CD4-positive, alpha-beta T cell treated with Interleukin-15 for 4 hours (primary cell): ENCODE measurements at regions not wholly inside any gene's neighbourhood (a gene's known extent, or its start where the extent isn't known, plus 50 kb on each side); places are given as distances from the start of the nearest gene placed in this dataset.
"Not testable (repeated sequence)": the region's sequence is repeated elsewhere in the genome, so short reads cannot be mapped to it uniquely, and the experiment has no call there.

Experiments used
- DNase-seq: peaks from one replicate; pipeline ENCODE4 v3.0.0-alpha.2; 2020; ENCODE audit warnings: low spot score

GRCh38 chr4:103996637-103997036 lies 276.9 kb upstream of the TACR3 start:
- no peak for DNase-seq

DNA sequence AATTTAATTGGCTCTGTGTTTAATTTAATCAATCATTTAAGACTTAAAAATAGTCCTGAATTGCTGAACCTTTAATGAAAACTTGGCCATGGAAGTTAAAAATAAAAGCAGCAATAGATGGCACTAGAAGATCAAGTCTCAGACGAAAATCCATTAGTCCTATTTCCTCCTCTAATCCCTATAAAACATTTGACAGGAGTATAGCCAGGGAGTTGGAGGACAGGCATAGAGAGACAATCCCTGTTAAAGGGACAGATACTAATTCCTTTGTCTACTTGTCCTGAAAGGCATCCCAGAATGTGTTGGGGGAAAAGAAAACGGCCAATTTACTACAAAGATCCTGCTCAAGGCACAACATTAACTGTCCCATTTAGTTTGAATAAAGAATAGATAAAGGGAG lies 276.3 kb upstream of the TACR3 start:
- DNase-seq = no peak

GRCh38 chr4:103994059-103994458 lies 274.3 kb upstream of the TACR3 start:
- no peak for DNase-seq

- no peak for DNase-seq
These were observed 262.7 kb upstream of the TACR3 start for GRCh38 chr4:103982454-103982853.

DNA sequence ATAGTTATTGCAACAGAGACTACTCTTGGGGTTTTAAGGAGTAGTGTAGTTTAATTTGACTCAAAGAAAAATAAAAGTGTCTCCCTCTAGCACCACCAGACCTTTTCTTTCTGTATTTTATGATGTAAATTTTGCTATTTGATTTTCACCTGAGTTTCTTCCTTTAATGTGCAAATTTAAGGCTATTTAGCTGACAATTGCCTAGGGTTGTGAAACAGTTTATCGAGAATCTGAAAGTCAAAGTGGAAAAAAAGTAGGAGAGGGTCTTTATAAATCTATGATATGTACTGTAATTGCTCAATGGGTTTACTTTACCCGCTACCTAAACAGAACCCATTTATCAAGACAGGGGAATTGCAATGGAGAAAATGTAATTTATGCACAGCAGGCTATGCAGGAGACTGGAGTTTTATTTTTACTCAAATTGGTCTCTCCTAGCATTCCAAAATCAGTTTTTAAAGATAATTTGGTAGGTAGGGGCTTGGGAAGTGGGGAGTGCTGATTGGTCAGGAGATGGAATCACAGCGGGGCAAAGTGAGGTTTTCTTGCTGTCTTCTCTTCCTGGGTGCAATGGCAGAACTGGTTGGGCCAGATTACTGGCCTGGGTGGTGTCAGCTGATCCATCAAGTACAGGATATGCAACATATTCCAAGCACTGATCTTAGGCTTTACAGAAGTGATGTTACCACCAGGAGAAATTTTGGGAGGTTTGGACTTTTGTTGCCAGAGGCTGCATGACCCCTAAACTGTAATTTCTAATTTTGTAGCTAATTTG lies 228.6 kb upstream of the TACR3 start:
- DNase-seq = no peak

DNA sequence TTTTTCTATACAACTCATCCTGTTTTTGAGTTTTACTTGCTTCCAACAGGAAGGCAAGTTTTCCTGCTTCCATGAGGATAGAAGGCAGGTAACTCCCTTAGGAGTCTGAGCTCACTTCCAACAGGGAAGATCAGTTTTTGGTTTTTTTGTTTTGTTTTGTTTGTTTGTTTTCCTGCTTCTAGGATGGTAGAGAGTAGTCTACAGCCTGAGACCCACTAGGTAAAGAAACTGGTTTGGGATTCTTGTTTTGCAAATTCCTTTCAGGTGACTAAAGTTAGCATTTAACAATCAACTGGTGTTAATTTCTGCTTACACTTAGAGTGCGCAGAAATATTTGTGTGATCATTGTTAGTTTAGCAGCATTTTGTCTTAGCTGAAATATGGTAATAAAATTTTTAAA lies 227.8 kb upstream of the TACR3 start:
- no peak for DNase-seq

GRCh38 chr4:103946621-103947268 lies 227.0 kb upstream of the TACR3 start:
- not testable (repeated sequence) for DNase-seq

GRCh38 chr4:103938488-103938887 lies 218.7 kb upstream of the TACR3 start:
- no peak for DNase-seq

GRCh38 chr4:103936653-103937145 lies 216.9 kb upstream of the TACR3 start:
- no peak for DNase-seq

- DNase-seq = peak; percentile 44
These were observed 214.5 kb upstream of the TACR3 start for GRCh38 chr4:103934178-103934789.

GRCh38 chr4:103928370-103928769 lies 208.6 kb upstream of the TACR3 start:
- DNase-seq = no peak

DNA sequence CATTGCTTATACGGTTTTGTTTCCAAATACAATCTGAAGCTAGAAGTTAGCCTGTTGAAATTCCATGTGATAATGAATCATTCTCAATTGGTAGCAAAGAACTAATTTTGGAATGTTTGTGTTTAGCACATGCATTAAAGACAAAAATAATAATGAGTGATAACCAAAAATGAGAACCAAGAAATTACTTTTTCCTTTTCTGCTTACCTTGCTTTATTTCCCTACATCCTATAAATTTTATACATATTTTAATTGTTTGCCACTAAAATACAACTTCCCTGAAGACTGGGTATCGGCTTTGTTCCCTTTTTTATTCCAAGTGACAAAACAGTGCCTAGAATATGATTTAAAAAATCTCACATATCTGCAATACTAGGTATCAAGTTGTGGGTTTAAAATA lies 203.8 kb upstream of the TACR3 start:
- DNase-seq = no peak

- DNase-seq = no peak
These were observed 198.4 kb upstream of the TACR3 start for GRCh38 chr4:103918214-103918613.

DNA sequence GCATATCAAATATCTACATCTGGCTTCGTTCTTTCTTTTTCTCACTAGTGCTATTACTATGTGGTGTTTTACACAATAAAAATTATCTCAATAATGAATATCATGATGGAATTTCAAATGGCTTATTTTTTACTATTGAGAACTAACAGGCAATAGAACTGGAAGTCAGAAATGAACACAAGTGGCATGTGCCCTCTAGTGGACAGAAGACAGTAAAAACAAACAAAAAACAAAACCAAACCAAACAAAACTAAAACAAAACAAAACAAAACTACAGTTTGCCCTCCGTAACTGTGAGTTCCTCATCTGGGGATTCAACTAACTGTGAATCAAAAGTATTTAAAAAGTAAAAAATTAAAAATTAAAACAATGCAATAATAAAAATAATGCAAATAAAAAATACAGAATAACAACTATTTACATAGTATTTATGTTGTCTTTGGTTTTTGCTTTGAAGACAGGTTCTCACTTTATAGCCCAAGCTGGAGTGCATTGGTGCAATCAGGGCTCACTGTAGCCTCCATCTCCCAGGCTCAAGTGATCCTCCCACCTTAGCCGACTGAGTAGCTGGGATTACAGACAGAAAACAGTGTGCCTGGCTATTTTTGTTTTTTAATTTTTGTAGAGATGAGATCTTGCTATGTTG lies 195.6 kb upstream of the TACR3 start:
- DNase-seq = no peak

DNA sequence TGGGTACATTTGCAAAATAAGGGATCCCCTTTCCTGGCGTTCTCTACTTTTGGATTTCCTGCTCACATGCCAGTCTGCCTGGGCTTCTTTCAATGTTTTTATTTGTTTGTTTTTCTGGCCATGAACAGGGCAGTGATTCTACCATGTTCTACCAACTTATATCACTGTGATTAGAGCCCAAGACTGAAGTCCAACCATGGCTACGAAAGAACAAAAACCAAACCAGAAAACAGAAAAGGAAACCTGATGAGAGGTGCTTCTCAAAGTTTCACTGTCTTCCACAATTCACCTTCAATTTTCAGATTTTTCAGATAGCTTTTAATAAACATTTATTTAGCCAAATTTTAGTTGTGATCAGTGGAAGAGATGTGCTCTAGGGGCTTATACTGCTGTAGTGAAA lies 187.6 kb upstream of the TACR3 start:
- no peak for DNase-seq

GRCh38 chr4:103904123-103904522 lies 184.3 kb upstream of the TACR3 start:
- no peak for DNase-seq

DNA sequence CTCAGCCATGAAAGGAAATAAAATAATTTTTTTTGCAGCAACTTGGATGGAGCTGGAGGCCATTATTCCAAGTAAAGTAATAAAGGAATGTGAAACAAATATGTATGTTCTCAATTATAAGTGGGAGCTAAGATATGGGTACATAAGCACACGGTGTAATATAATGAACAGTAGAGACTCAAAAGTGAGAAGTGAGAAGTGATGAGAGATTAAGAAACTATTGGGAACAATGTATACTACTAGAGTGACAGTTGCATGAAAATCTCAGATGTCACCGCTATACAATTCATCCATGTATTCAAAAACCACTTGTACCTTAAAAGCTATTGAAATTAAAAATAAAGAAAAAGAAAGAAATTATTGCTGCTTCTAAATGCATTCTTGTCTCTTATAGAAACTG lies 182.9 kb upstream of the TACR3 start:
- DNase-seq = no peak

GRCh38 chr4:103895876-103896465 lies 176.2 kb upstream of the TACR3 start:
- DNase-seq = no peak

- no peak for DNase-seq
These were observed 172.8 kb upstream of the TACR3 start for GRCh38 chr4:103892586-103892985.

GRCh38 chr4:103887191-103887590 lies 167.4 kb upstream of the TACR3 start:
- DNase-seq = no peak

DNA sequence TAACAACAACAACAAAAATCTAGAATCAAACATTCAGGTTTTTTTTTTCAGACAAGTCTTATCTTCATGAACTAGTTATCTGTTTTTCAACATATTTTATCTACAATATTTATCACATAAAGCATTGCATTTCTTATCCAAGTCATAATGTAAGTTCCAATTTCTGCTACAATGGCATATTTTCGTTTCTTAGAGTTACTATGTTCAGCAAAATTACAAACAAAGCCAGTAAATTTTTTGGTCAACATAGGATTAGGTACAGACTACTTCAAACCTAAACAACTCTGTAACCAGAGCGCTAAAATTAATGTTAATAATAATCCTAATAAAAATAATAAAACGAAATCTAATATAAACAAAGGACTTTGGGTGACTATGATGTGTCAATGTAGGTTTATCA lies 165.4 kb upstream of the TACR3 start:
- no peak for DNase-seq

- DNase-seq = no peak
These were observed 147.5 kb upstream of the TACR3 start for GRCh38 chr4:103867311-103867710.
